HG03025 (cell line): ENCODE measurements at regions not wholly inside any gene's neighbourhood (a gene's known extent, or its start where the extent isn't known, plus 50 kb on each side); places are given as distances from the start of the nearest gene placed in this dataset.

Experiments used
- ATAC-seq: cut with Tn5 transposase; IDR thresholded peaks from one replicate; pipeline ENCODE4 v1.9.1; 2021; ENCODE audit warnings: mild to moderate bottlenecking, moderate library complexity; ENCODE audit not compliant: unreplicated experiment, low FRiP score

DNA sequence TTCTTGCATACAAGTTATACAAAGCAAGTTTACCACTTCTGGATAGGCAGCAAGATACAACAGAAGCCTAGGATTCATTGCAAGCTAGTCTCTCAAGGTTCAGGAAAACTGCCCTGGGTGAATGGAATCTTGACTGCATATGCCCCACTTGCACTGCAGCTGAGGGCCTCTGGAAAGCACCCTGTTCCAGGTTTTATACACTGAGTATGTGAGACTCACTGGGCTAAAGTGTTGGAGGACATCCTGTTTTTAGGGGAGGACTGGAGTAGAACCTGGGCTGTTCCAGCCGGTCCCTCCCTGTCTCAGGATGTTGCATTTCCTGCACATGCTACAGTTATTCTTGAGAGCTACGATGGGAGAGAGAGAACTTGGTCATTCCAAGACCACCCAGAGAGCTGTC is 168.5 kb upstream of the NUDT6 start:
- no peak for ATAC-seq

DNA sequence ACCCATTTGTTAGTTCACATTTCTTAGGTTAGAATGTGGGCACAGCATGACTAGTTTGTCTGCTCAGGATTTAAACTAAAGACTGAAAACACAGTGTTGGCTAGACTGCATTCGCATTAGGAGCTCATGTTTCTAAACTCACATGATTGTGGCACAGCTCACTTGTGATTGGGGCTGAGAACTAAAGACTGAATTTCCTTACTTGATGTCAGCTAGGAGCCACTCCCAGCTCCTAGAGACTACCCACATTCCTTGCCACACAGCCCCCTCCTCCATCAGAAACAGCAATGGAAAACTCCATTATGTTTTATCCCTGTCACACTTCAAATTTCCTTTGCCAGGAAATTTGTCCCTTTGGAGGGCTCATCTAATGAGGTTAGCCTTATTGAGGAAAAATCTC is 170.2 kb upstream of the NUDT6 start:
- ATAC-seq = no peak

DNA sequence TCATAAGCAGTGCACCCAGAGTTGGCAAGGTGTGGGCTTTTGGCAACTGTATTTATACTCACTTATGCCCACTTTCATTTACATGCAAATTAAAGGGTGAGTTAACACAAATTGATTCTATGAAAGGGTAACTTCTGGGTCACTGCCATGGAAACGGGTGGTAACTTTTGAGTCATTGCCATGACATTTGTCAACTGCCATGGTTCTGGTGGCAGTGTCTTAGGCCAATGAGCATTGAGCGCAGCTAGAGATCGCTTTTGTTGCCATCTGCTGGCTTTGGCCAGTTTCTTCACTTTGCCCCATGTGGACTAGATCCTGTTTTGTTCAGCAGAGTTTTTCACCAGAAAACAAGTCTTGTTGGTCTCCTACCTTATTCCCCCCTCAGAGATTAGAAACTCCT is 170.8 kb upstream of the NUDT6 start:
- ATAC-seq = no peak

DNA sequence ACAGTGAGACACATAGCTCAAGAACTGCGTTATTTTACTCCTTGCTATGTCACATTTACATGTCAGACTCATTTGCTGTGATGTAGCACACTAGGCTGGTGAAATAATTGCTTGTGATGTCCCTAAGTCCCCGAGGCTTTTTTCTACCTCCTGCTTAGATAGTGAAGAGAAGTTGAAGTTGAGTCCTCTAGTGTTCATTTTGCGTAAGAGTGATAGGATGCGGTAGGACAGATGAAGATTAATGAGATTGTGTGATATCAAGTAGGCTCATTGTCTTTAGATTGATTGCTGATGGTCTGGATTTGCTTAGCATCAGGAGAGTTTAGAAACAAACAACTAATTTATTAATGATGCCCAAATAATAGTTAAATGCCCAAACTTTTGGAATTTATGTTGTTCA is 173.6 kb upstream of the NUDT6 start:
- no peak for ATAC-seq

DNA sequence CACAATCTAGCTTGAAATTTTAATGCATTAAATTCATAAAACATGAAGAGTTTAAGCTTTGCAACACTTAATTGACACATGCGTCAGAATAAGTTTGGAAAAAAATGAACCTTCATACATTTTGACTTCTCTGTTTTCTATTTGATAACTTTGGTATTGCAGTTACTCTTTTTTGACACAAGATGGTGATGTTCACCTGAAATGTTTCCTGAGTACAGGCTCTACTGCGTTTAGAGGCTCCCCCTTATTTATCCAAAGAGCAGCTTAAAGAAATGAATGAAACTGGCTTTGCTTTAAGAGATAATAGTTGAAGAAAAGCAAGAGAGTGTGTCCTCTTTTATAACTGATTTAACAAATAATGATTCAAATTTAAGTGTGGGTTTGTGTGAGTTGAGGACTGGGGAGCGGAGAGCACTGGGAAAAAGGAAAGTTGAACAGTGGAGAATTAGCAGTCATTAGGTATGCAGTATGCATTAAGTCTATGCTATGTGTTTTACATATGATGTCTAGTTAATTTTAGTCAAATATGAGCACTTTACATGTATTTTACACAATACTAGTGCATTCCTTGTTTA is 180.6 kb upstream of the NUDT6 start:
- peak; percentile 69 for ATAC-seq

DNA sequence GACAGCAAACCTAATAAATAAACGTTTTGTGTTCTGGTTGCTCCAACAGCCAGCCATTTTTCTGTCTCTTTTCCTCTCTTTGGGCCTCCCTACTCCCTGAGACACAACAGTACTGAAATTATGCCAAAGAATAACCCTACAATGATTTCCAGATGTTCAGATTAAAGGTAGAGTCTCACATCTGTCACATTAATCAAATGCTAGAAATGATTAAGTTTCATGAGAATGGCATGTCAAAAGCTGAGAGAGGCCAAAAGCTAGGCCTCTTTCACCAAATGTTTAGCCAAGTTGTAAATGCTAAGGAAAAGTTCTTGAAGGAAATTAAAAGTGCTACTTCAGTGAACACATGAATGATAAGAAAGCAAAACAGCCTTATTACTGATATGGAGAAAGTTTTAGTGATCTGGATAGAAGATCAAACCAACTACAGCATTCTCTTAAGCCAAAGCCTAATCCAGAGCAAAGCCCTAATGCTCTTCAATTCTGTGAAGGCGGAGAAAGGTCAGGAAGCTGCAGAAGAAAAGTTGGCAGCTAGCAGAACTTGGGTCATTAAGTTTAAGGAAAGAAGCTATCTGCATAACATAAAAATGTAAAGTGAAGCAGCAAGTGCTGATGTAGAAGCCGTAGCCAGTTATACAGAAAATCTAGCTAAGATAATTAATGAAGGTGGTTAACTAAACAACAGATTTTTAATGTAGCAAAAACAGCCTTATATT is 182.1 kb upstream of the NUDT6 start:
- ATAC-seq = no peak

DNA sequence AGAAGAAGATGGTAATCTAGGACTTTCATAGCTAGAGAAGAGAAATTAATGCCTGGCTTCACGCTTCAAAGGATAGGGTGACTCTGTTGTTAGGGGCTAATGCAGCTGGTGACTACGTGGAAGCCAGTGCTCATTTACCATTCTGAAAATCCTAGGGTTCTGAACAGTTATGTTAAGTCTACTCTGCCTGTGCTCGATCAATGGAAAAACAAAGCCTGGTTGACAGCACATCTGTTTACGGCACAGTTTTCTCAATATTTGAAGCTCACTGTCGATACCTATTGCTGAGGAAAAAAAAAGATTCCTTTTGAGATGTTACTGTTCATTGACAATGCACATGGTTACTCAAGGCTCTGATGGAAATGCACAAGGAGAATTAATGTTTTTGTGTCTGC is 182.6 kb upstream of the NUDT6 start:
- ATAC-seq = no peak

DNA sequence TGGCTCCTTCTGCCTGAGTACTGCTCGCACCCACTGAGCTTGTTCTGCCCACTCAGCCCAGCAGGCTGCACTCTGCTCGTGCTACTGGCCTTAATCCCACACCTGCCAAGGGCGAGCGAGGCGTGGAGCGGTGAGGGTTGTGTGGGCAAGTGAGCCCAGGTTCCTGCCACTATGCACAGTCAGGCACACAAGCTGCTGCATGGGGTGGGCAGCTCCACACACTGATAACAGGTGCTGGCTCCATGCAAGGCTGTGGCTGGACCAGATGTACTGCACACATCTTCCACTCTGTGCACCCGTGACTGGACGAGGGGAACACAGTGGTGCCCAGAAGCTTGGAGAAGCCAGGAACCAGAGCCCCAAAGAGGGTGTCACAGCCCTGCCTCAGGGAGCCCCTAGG is 184.3 kb upstream of the NUDT6 start:
- ATAC-seq = no peak

DNA sequence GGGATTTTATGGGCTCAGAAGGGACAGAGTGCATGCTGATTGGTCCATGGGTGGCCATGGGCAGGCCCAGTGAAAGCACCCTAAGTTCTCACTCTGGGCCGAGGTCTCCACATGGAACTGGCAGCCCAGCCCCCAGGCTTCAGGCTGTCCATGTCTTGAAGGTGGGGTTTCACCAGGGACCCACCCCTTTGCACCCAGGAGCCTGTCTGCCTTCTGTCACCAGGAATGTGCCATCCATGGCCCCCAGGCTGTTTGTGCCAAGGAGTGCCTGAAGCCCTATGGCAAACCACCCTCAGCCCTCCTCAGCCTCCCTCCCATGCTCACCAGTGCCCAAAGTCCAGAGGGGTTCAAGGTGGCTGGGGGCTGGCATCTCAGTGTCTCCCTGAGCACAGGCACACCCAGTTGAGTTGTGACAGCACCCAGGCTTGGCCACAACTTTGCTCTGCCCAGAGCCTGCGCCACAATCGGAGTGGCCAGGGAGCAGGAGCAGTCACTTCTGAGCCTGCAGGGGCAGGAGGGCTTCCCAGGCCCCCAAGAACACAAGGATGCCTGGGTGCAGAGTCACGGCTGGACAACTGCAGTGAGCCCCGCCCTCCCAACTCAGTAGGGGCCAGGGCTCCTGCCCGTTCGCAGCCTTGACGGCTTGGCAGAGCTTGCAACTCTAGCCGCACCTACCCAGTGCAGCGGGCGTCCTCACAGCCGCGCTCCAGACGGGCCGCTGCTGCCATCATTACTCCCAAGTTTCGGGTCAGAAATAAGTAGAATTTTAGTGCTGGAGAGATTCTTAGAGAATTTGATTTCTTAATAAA is 185.3 kb upstream of the NUDT6 start:
- no peak for ATAC-seq

DNA sequence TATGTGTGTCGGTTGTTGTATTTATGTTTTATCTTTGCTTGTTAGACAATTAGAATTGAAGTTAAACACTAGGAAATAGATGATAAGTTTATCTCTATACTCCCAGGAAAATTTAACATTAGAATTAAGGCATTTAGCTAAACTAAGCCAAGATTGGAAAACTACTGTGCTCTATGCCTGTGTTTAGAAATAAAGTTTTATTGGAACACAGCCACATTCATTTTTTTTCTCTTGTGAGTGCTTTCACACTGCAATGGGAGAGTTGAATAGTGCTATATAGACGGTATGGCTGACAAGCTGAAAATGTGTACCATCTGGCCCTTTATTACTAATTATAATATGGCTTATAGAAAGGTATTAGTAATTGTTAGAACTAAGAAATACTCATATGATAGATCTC is 186.7 kb upstream of the NUDT6 start:
- ATAC-seq = no peak

DNA sequence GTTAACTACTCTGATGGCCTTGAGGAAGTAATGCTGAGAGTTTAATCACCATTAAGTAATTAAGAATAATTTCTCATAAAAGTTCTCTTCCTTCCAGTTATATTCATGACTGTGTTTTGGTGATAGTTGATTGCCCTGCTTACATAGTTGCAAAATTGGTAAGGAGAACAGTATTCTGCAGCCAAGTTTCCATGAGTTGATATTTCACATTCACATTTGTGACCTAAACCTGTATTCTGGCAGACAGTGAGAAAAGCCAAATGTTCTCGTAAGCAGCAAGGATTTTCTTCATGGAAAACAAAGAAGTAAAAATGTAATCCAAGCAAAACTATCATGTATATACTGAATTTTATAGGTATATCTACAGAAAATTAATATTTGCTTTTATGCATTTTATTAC is 187.8 kb upstream of the NUDT6 start:
- ATAC-seq = no peak

DNA sequence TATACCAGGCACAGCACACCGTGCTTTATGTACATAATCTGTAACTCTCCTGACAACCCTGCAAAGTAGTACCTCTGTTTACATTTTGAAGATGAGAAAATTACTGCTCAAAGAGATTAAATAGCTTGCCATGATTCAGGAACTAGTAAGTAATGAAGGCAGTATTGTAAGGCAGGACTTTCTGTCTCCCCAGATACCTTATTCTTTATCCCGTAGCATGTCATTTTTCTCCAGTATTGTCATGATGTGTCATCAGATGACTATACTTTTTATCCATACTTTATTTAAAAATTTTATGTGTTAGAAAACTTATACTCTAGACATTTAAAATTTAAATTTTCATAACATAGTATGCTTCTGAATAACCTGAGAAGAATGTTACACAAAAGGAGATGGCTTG is 188.3 kb upstream of the NUDT6 start:
- no peak for ATAC-seq

DNA sequence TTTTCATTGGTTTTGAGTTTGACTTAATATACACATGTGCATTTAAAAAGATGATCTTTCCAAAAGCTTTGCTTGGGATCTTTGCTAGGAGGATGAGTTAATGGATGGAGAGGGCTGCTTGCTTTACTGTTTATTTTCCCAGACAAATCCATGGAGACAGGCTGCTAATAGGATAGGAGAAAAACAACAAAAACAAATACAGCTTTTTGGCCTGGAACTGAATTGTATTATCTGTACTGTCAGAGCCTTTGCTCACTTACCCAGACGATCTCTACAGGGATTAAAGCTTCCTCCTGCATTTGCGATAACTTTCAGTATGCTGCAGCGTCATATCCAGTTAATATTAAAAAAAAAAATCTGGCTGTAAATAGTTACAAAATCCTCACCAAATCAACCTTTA is 190.8 kb upstream of the NUDT6 start:
- ATAC-seq = no peak

DNA sequence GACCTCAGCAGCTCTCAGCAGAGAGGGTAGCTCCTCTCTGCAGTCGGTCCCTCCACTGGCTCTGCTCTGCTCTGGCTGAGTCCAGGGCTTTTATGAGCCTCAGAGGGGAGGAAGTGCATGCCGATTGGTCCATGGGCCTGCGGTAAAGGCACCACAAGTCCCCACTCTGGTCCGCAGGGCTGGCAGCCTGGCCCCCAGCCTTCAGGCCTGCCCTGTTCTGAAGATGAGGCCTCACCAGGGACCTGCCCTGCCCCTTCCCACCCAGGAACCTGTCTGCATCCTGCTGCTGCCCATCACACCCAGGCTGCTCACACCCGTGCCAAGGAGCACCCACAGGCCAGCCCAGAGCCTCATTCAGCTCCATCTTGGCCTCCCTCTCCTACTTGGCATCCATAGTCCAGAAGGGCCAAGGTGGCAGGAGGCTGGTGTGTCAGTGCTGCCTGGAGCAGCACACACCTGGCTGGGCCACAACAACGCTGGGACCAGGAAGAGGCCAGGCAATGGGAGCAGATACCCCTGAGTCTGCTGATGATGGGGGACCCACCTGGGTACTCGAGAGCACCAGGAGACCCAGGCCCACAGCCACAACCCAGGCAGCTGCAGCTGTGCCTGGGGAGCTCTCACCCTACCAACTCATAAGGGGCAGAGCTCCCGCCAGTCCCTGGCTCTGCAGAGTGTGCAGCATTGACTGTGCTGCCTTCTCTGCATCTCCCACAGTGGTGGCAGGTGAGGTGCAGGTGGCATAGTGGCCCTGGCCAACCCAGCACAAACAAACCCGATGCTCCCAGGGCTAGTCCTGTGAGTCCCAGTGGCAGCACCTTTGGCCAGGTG is 191.9 kb upstream of the NUDT6 start:
- no peak for ATAC-seq

DNA sequence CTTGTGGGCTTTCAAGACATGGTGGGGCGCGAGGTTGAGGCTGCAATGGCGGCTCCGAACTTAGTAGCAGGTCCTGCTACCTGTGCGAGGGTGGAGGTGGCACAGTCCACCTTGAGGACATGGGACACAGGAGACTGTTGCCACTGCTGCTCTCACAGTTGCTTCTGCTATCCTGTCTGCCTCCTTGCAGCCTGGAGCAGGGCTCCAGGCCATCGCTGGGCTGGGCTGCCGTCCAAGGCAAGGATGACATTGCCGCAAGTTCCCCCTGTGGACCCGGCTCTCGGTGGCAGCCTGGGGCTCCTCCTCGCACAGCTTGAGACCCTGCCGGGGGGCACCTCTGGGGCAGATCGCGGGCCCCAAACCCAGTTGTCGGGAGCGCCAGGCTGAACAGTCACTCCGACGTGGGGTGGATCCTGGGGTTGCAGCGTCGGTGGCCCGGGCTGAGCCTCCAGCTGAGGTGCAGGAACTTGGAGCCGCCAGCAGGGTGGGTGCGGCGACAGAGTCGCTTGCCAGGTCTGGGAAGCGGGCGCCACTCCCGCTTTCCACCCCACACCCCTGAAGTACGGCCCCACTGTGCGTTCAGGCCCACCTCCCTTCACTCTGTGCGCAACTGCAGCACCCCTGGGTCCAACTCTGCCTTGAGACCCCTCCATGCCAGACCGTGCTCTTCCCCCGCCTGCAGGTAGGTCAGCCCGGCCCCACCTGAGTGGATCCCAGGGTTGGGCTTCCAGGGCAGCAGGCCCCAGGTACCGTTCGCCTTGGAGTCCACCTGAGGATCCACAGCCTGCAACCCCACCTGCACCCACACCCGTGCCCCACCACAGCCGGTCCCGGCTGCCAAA is 192.7 kb upstream of the NUDT6 start:
- ATAC-seq = no peak

DNA sequence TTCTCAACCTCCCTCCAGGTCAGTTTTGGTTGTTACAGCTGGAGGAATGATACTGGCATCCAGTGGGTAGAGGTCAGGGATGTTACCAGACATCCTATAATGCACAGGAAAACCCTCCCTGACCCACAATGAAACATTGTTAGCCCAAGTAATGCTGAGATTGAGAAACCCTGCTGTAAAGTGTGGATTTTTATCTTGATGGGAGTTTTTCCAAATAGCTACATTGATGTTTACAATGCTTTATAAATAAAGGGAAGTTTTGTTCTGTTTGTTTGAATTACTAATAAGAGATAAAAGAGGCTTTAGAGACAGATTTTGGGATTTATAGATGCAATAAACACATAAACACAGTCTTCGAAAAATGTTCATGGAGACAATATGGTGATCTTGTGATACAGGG is 194.0 kb upstream of the NUDT6 start:
- no peak for ATAC-seq

DNA sequence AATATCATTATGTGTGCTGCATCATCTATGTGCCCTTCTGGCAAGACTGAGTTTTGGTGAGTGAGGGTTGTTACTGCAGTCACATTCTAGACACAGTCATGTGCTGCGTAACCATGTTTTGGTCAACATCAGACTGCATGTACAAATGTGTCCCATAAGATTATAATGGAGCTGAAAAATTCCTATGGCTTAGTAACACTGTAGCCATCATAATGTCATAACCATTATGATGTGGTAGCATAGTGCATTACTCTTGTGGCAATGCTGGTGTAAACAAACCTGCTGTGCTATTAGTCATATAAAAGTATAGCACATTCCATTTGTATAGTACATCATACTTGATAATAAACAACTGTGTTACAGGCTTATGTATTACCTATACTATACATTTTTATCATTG is 198.1 kb upstream of the NUDT6 start:
- no peak for ATAC-seq

DNA sequence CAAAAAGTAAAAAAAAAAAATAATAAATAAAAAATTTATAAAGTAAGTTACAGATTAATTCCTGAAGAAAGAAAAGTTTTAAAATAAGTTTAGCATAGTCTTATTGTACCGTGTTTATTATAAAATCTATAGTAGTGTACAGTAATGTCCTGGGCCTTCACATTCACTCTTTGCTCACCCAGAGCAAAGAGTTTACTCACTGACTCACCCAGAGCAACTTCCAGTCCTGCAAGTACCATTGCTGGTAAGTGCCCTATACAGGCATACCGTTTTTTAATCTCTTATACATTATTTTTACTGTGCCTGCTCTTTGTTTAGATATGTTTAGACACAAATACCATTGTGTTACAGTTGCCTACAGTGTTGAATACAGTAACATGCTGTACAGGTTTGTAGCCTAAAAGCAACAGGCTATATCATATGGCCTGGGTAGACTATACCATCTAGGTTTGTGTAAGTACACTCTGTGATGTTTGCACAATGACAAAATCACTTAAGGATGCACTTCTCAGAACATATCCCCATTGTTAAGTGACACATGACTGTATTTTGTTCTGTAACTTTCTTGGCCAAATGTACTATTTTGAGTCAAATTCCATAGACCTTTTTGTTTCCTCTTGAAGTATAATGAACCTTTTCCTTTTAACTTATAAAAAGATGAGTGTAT is 199.0 kb upstream of the NUDT6 start:
- ATAC-seq = no peak

DNA sequence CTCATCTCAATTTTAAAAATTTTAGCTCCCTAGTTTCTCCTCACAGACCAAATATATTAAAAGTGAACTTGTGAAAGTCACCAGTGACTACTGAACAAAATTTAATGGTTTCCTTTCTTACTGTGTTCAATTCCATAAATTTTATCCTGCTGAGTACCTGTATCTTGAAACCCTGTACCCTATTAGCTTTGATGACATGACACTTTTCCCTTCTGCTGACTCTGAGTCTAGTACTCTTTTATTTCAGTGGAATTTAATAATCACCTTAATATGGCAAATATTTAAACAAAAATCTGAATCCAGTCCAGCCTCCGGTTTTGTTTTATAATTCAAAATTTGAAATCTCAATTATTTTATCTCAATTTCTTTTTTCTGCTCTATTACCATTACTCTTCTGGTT is 203.1 kb upstream of the NUDT6 start:
- no peak for ATAC-seq

DNA sequence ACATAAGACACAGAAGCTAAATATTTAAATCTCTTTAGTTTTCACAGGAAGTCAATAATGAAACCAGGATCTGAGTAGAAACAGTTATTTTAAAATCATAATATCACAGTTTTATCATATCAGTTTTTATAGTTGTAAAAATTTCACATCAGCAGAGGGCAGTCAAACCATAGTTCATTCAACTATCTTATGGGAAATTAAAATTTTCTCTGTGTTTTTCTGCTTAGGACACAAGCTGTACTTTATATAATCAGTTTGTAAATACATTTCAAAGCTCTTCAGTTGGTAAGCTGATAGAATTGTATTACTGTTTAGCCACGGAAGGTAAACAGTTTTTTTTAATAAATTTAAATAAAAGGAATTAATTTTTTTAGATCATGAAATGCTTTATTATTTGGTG is 204.8 kb upstream of the NUDT6 start:
- no peak for ATAC-seq
